ENCODE measurements at regions not wholly inside any gene's neighbourhood (a gene's known extent, or its start where the extent isn't known, plus 50 kb on each side); places are given as distances from the start of the nearest gene placed in this dataset.

- no peak overlapping the region for H3K27ac ChIP-seq (ENCODE audit: low read length)
- H3K9ac ChIP-seq (ENCODE audit: low read length): no peak overlapping the region
- H3K79me2 ChIP-seq (ENCODE audit: low read length): no peaks in the 10 kb centered on the region
- ChIA-PET CTCF (no interaction called here), POLR2A (ENCODE audit: unreplicated experiment) (no interaction called here)
- H2AFZ ChIP-seq (ENCODE audit: low read length): no peak overlapping the region
- DNase-seq: no peak
- H3K4me3 ChIP-seq (ENCODE audit: low read length): no peak overlapping the region
- peaks cover 12% of the 10 kb centered on the region for H3K4me1 ChIP-seq (ENCODE audit: insufficient read depth, low read length)
- H3K36me3 ChIP-seq (ENCODE audit: low read depth, low read length): no peaks in the 10 kb centered on the region
- intact Hi-C loops (cut with micrococcal nuclease): no loop called here
- H3K9me3 ChIP-seq (ENCODE audit: low read length): no peaks in the 10 kb centered on the region
- no peak overlapping the region for H3K4me2 ChIP-seq (ENCODE audit: low read length)
- H3K27me3 ChIP-seq (ENCODE audit: low read length): no peaks in the 10 kb centered on the region
- H3F3A ChIP-seq (ENCODE audit: low read length, unreplicated experiment): no peaks in the 10 kb centered on the region
- H3K9me2 ChIP-seq (replicated peaks; ENCODE audit: low read length): no peaks in the 10 kb centered on the region
- H4K20me1 ChIP-seq (ENCODE audit: low read length): no peaks in the 10 kb centered on the region
- no peak for ATAC-seq
- no TSS peak for BruUV-seq (replicated peaks)
- no peak for TF ChIP-seq CTCF (conservative IDR thresholded peaks at IDR 0.05; ENCODE audit: low read depth, low read length)
- no peak for TF ChIP-seq EZH2 (IDR thresholded peaks at IDR 0.05; ENCODE audit: low read length, unreplicated experiment)
- TF ChIP-seq EZH2phosphoT487 (IDR thresholded peaks at IDR 0.05; ENCODE audit: borderline replicate concordance, low read length): no peak
Observed at GRCh38 chr20:57879437-57879778, 169.6 kb upstream of the PMEPA1 start.

GRCh38 chr20:57878786-57879424, 169.1 kb upstream of the PMEPA1 start:
- no peak for DNase-seq
- intact Hi-C loops (cut with micrococcal nuclease): no loop called here
- H3K4me1 ChIP-seq (ENCODE audit: insufficient read depth, low read length): peaks cover 12% of the 10 kb centered on the region
- no peaks in the 10 kb centered on the region for H3K9me3 ChIP-seq (ENCODE audit: low read length)
- H3K79me2 ChIP-seq (ENCODE audit: low read length): no peaks in the 10 kb centered on the region
- no peaks in the 10 kb centered on the region for H4K20me1 ChIP-seq (ENCODE audit: low read length)
- no TSS peak for BruUV-seq (replicated peaks)
- TF ChIP-seq CTCF (conservative IDR thresholded peaks at IDR 0.05; ENCODE audit: low read depth, low read length) (no peak), EZH2phosphoT487 (IDR thresholded peaks at IDR 0.05; ENCODE audit: borderline replicate concordance, low read length) (no peak)
- no peak overlapping the region for H3K4me3 ChIP-seq (ENCODE audit: low read length)
- no peaks in the 10 kb centered on the region for H3K27me3 ChIP-seq (ENCODE audit: low read length)
- H3K4me2 ChIP-seq (ENCODE audit: low read length): no peak overlapping the region
- no peaks in the 10 kb centered on the region for H3K36me3 ChIP-seq (ENCODE audit: low read depth, low read length)
- no peaks in the 10 kb centered on the region for H3F3A ChIP-seq (ENCODE audit: low read length, unreplicated experiment)
- no peak overlapping the region for H3K27ac ChIP-seq (ENCODE audit: low read length)
- ATAC-seq: no peak
- no peaks in the 10 kb centered on the region for H3K9me2 ChIP-seq (replicated peaks; ENCODE audit: low read length)
- POLR2A ChIA-PET (ENCODE audit: unreplicated experiment): no interaction called here
- CTCF ChIA-PET: no interaction called here
- no peak overlapping the region for H3K9ac ChIP-seq (ENCODE audit: low read length)
- H2AFZ ChIP-seq (ENCODE audit: low read length): no peak overlapping the region

- BruUV-seq (replicated peaks): no TSS peak
- POLR2A ChIA-PET (ENCODE audit: unreplicated experiment): no interaction called here
- H3K79me2 ChIP-seq (ENCODE audit: low read length): no peaks in the 10 kb centered on the region
Observed at GRCh38 chr20:57877995-57878394, 168.2 kb upstream of the PMEPA1 start.

More at GRCh38 chr20:57877995-57878394, 168.2 kb upstream of the PMEPA1 start:
- ATAC-seq (no peak), DNase-seq (no peak)
- no peak overlapping the region for H3K27ac ChIP-seq (ENCODE audit: low read length)
- intact Hi-C loops (cut with micrococcal nuclease): no loop called here
- no peaks in the 10 kb centered on the region for H3K9me2 ChIP-seq (replicated peaks; ENCODE audit: low read length)
- H3K27me3 ChIP-seq (ENCODE audit: low read length): no peaks in the 10 kb centered on the region
- no peaks in the 10 kb centered on the region for H4K20me1 ChIP-seq (ENCODE audit: low read length)
- no peaks in the 10 kb centered on the region for H3K9me3 ChIP-seq (ENCODE audit: low read length)
- peaks cover 11% of the 10 kb centered on the region for H3K4me1 ChIP-seq (ENCODE audit: insufficient read depth, low read length)
- TF ChIP-seq EZH2 (IDR thresholded peaks at IDR 0.05; ENCODE audit: low read length, unreplicated experiment) (no peak), EZH2phosphoT487 (IDR thresholded peaks at IDR 0.05; ENCODE audit: borderline replicate concordance, low read length) (no peak), CTCF (conservative IDR thresholded peaks at IDR 0.05; ENCODE audit: low read depth, low read length) (no peak)
- CTCF ChIA-PET: no interaction called here
- no peak overlapping the region for H3K4me2 ChIP-seq (ENCODE audit: low read length)
- H3K4me3 ChIP-seq (ENCODE audit: low read length): no peak overlapping the region
- no peaks in the 10 kb centered on the region for H3K36me3 ChIP-seq (ENCODE audit: low read depth, low read length)
- H3K9ac ChIP-seq (ENCODE audit: low read length): no peak overlapping the region
- no peak overlapping the region for H2AFZ ChIP-seq (ENCODE audit: low read length)
- no peaks in the 10 kb centered on the region for H3F3A ChIP-seq (ENCODE audit: low read length, unreplicated experiment)
